Pancreas (tissue), 10 donors: ENCODE measurements at regions not wholly inside any gene's neighbourhood (a gene's known extent, or its start where the extent isn't known, plus 50 kb on each side); places are given as distances from the start of the nearest gene placed in this dataset.

ENCODE experiments used
- ATAC-seq, 4 donors: fragments of 200-7000 bp; cut with Tn5 transposase; one replicate each; pipeline versions ENCODE4 v1.8.0 to v1.9.1; 2020; ENCODE audit warnings: mild to moderate bottlenecking in 4 of 4, moderate library complexity in 4 of 4
- DNase-seq, 6 donors: peaks; one replicate each; pipeline ENCODE4 v3.0.0-alpha.2; 2020
- FAIRE-seq: peaks from 2 replicates; lab custom pipeline; 2012; peaks lifted over from hg19 to GRCh38; lab: Jason Lieb, UNC
- H3K27ac ChIP-seq, 4 donors: fragments of 200-600 bp; sonication (generic); 1 replicate in 3 of 4; 2 replicates in 1 of 4; pipeline versions ENCODE4 v1.5.0 to v1.8.0; 2020
- H3K27me3 ChIP-seq, 4 donors: fragments of 200-600 bp; one replicate each; pipeline ENCODE4 v1.8.0; 2021
- H3K36me3 ChIP-seq, 3 donors: fragments of 200-600 bp; sonication (generic) in 1 of 3; one replicate each; pipeline versions ENCODE4 v1.5.0 to v1.8.0; 2020 to 2021
- H3K4me1 ChIP-seq, 3 donors: fragments of 200-600 bp; one replicate each; pipeline ENCODE4 v1.8.0; 2021
- H3K4me3 ChIP-seq, 4 donors: fragments of 200-600 bp; sonication (generic) in 2 of 4; one replicate each; pipeline versions ENCODE4 v1.5.0 to v1.8.0; 2020 to 2021
- H3K9me3 ChIP-seq, 4 donors: fragments of 200-600 bp; one replicate each; pipeline ENCODE4 v1.8.0; 2021
- WGBS, 2 donors: extraction: QIAGEN DNeasy Blood & Tissue Kit; methylation state at CpG; one replicate each; pipeline ENCODE4 v1.1.7; 2013; 5-methylcytosine and 5-hydroxymethylcytosine counted together
- intact Hi-C, 3 donors: fragments of 100-400 bp; cut with DNase I; formaldehyde crosslinking; loops; one replicate each; pipeline versions ENCODE4 v1.11.1 to v1.14.2; 2022
- TF ChIP-seq, protein P1 (sequence below), 4 donors: fragments of 200-600 bp; sonication (generic) in 3 of 4; IDR thresholded peaks; one replicate each; pipeline versions ENCODE4 v1.5.0 to v1.8.0; 2021; ENCODE audit warnings: antibody characterized with exemption in 4 of 4
- donor health status: healthy with polysubstance abuse.
- donor health status: DM: no; HTN: no; CAD: no; lungs with moderate emphysema.
- donor health status: DM: no; HTN: no; CAD: no.
- donor health status: control.
- donor health status: control.
- donor health status: Bipolar disorder and iron deficiency.
- donor health status: DM: yes; HTN: yes; CAD: no.
- donor health status: DM: no; HTN: no; CAD: no.
- donor health status: DM: no; HTN: no; CAD: no.
- donor health status: DM: yes; HTN: yes; CAD: no.

DNA sequence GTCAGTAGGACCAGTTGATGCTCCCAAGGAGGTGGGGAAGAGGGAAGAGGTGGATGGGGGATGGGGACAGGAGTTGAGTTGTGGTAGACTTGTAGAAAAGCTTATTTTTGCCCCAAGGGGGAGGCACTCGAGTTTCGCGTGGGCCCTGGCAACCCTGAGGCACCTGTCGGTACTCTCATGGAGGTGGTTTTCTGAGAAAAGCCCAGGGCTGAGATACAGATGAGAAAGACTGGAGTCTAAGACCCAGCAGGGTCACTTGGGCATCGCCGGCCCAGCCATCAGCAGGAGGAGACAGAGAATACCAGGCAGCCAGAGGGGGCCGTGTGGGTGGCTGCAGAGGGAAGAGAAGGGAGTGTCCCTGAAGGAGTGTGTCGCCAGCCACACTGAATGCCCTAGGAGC is 57.7 kb upstream of the HPCAL1 start:
- Histone ChIP-seq H3K4me3 (no peak overlapping the region), H3K4me1 (no peaks in the 10 kb centered on the region), H3K27me3 (no peaks in the 10 kb centered on the region), H3K27ac (no peak overlapping the region), H3K36me3 (no peaks in the 10 kb centered on the region), H3K9me3 (no peaks in the 10 kb centered on the region)
- TF ChIP-seq, protein P1, sequence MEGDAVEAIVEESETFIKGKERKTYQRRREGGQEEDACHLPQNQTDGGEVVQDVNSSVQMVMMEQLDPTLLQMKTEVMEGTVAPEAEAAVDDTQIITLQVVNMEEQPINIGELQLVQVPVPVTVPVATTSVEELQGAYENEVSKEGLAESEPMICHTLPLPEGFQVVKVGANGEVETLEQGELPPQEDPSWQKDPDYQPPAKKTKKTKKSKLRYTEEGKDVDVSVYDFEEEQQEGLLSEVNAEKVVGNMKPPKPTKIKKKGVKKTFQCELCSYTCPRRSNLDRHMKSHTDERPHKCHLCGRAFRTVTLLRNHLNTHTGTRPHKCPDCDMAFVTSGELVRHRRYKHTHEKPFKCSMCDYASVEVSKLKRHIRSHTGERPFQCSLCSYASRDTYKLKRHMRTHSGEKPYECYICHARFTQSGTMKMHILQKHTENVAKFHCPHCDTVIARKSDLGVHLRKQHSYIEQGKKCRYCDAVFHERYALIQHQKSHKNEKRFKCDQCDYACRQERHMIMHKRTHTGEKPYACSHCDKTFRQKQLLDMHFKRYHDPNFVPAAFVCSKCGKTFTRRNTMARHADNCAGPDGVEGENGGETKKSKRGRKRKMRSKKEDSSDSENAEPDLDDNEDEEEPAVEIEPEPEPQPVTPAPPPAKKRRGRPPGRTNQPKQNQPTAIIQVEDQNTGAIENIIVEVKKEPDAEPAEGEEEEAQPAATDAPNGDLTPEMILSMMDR (IDR thresholded peaks at IDR 0.05): no peak
- ATAC-seq (no peak), FAIRE-seq (no peak), DNase-seq (peak in 1 of 6 donors; percentile 27)
- intact Hi-C loops: no loop called here
- 88 to 90% methylated on average over 8 of the region's 8 CpGs for WGBS, 2 donors

DNA sequence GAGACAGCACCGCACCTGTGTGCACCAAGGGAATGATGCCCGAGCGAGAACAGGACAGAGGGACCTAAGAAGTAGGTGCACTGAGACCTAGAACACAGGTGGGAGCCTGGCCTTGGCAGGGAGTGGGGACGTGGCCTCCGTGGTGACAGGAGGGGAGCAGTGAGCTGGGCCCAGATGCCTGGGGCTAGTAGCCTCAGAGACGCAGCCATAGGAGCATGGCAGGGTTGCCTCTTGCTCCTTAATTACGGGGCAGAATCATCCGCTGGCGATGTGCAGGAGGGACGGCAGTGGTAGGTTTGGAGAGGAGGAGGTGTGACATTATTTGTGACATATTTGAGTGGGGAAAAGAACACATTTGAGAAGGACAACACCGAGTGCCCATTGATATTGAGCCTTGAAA is 57.0 kb upstream of the HPCAL1 start:
- no peaks in the 10 kb centered on the region for H3K9me3 ChIP-seq
- no peak for FAIRE-seq
- H3K4me3 ChIP-seq: no peak overlapping the region
- TF ChIP-seq, protein P1 (IDR thresholded peaks at IDR 0.05): no peak
- peak in 2 of 6 donors; percentile 6 to 27 for DNase-seq
- H3K27ac ChIP-seq: no peak overlapping the region
- 89 to 90% methylated on average over 11 of the region's 11 CpGs for WGBS, 2 donors
- no peak for ATAC-seq
- H3K27me3 ChIP-seq: no peaks in the 10 kb centered on the region
- no peaks in the 10 kb centered on the region for H3K36me3 ChIP-seq
- intact Hi-C loops: no loop called here
- H3K4me1 ChIP-seq: no peaks in the 10 kb centered on the region

DNA sequence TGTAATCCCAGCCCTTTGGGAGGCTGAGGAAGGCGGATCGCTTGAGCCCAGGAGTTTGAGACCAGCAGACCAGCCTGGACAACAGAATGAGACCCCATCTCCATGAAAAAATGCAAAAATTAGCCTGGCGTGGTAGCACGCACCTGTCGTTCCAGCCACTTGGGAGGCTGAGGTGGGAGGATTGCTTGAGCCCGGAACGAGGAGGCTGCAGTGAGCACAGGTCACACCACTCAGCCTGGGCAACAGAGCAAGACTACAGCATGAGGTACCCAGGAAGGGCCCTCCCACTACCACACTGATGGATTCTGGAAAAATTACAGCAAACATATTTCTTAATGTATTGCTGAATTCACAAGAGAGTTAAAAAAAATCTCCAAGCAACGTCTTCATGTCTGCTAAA is 56.3 kb upstream of the HPCAL1 start:
- TF ChIP-seq, protein P1 (IDR thresholded peaks at IDR 0.05): no peak
- H3K27me3 ChIP-seq: no peaks in the 10 kb centered on the region
- no peak for ATAC-seq
- peak in 2 of 6 donors; percentile 7 to 17 for DNase-seq
- no peak for FAIRE-seq
- no peak overlapping the region for H3K27ac ChIP-seq
- H3K4me1 ChIP-seq: no peaks in the 10 kb centered on the region
- no peak overlapping the region for H3K4me3 ChIP-seq
- no peaks in the 10 kb centered on the region for H3K9me3 ChIP-seq
- 89 to 92% methylated on average over 8 of the region's 8 CpGs for WGBS, 2 donors
- intact Hi-C loops: no loop called here
- H3K36me3 ChIP-seq: no peaks in the 10 kb centered on the region

GRCh38 chr2:10246831-10247230 is 55.9 kb upstream of the HPCAL1 start:
- no peak overlapping the region for H3K4me3 ChIP-seq
- H3K9me3 ChIP-seq: no peaks in the 10 kb centered on the region
- no peak overlapping the region for H3K27ac ChIP-seq
- no peaks in the 10 kb centered on the region for H3K27me3 ChIP-seq
- FAIRE-seq (no peak), DNase-seq (no peak), ATAC-seq (no peak)
- TF ChIP-seq, protein P1 (IDR thresholded peaks at IDR 0.05): no peak
- intact Hi-C loops: no loop called here
- H3K36me3 ChIP-seq: no peaks in the 10 kb centered on the region
- H3K4me1 ChIP-seq: no peaks in the 10 kb centered on the region
- 83 to 91% methylated on average over 5 of the region's 5 CpGs for WGBS, 2 donors

GRCh38 chr2:10249798-10250197 is 52.9 kb upstream of the HPCAL1 start:
- WGBS, 2 donors: 73 to 83% methylated on average over 1 of the region's 1 CpG
- ATAC-seq (no peak), DNase-seq (no peak), FAIRE-seq (no peak)
- Histone ChIP-seq H3K4me1 (no peaks in the 10 kb centered on the region), H3K4me3 (no peak overlapping the region), H3K27me3 (no peaks in the 10 kb centered on the region), H3K9me3 (no peaks in the 10 kb centered on the region), H3K36me3 (no peaks in the 10 kb centered on the region), H3K27ac (no peak overlapping the region)
- TF ChIP-seq, protein P1 (IDR thresholded peaks at IDR 0.05): no peak
- intact Hi-C loops: no loop called here
